K562 (cell line): ENCODE measurements at regions not wholly inside any gene's neighbourhood (a gene's known extent, or its start where the extent isn't known, plus 50 kb on each side); places are given as distances from the start of the nearest gene placed in this dataset.

ENCODE experiments used
- BHLHE40 ChIP-seq: IDR thresholded peaks from 2 replicates; pipeline ENCODE4 v1.6.1; 2011; ENCODE audit warnings: low read length, improper control_type of control experiment
- EGR1 ChIP-seq: fragments of 450-650 bp; conservative IDR thresholded peaks from 2 replicates; pipeline ENCODE4 v1.6.1; 2017; ENCODE audit warnings: mild to moderate bottlenecking
- HCFC1 ChIP-seq: IDR thresholded peaks from 2 replicates; pipeline ENCODE4 v1.6.1; 2012; ENCODE audit warnings: low read depth, low read length, improper control_type of control experiment
- JUNB ChIP-seq: fragments of 450-650 bp; formaldehyde crosslinking; conservative IDR thresholded peaks from 2 replicates; pipeline ENCODE4 v1.4.0; 2020; ENCODE audit warnings: mild to moderate bottlenecking
- MEF2D ChIP-seq: conservative IDR thresholded peaks from 2 replicates; pipeline ENCODE4 v1.6.1; 2016; ENCODE audit warnings: low read depth, missing genetic modification characterization, missing compliant biosample characterization
- NFIC ChIP-seq: fragments of 450-650 bp; IDR thresholded peaks from 2 replicates; pipeline ENCODE4 v1.6.1; 2017; ENCODE audit warnings: mild to moderate bottlenecking, inconsistent platforms
- NR2C1 ChIP-seq, 2 experiments: fragments of 450-650 bp; IDR thresholded peaks; 2 replicates each; pipeline ENCODE4 v1.6.1; 2017; ENCODE audit warnings: mild to moderate bottlenecking in 2 of 2, antibody characterized with exemption in 1 of 2, inconsistent platforms in 1 of 2, missing compliant biosample characterization in 1 of 2, missing genetic modification characterization in 1 of 2
- NRF1 ChIP-seq, 2 experiments: fragments of 450-650 bp; IDR thresholded peaks in 1 of 2; conservative IDR thresholded peaks in 1 of 2; 2 replicates each; pipeline ENCODE4 v1.6.1; 2014; ENCODE audit warnings: mild to moderate bottlenecking in 2 of 2
- PHF21A ChIP-seq: fragments of 450-650 bp; IDR thresholded peaks from 2 replicates; pipeline ENCODE4 v1.6.1; 2017; ENCODE audit warnings: low read depth, borderline replicate concordance
- POLR2AphosphoS2 ChIP-seq: IDR thresholded peaks from 2 replicates; pipeline ENCODE4 v1.6.1; 2012; ENCODE audit warnings: low read length, improper control_type of control experiment
- POLR2G ChIP-seq: fragments of 200-400 bp; formaldehyde crosslinking; IDR thresholded peaks from 2 replicates; pipeline ENCODE4 v1.6.1; 2017; ENCODE audit warnings: low read depth, mild to moderate bottlenecking, antibody characterized with exemption, low read length, moderate library complexity
- SIN3B ChIP-seq: fragments of 450-650 bp; IDR thresholded peaks from 2 replicates; pipeline ENCODE4 v1.6.1; 2017; ENCODE audit warnings: low read depth, mild to moderate bottlenecking, moderate library complexity
- YBX1 ChIP-seq: fragments of 450-650 bp; IDR thresholded peaks from 2 replicates; pipeline ENCODE4 v1.7.1; 2016; ENCODE audit warnings: mild to moderate bottlenecking
- ZNF133 ChIP-seq: fragments of 250-450 bp; sonication (Bioruptor Pico); IDR thresholded peaks from 2 replicates; pipeline ENCODE4 v1.4.0; 2020; ENCODE audit warnings: mild to moderate bottlenecking
- TF ChIP-seq, protein P1 (sequence below): fragments of 450-650 bp; IDR thresholded peaks from 2 replicates; pipeline ENCODE4 v1.6.1; 2017; ENCODE audit warnings: mild to moderate bottlenecking, moderate library complexity
- TF ChIP-seq, protein P2 (sequence below): fragments of 450-650 bp; IDR thresholded peaks from 2 replicates; pipeline ENCODE4 v1.6.1; 2016; ENCODE audit warnings: borderline replicate concordance
- TF ChIP-seq, protein P3 (sequence below): sonication (generic); formaldehyde crosslinking; IDR thresholded peaks from 2 replicates; pipeline ENCODE4 v1.8.1; 2022; ENCODE audit warnings: missing genetic modification reagents
- TF ChIP-seq, protein P4 (sequence below): fragments of 450-650 bp; conservative IDR thresholded peaks from 2 replicates; pipeline ENCODE4 v1.6.1; 2016; ENCODE audit warnings: missing genetic modification characterization, low read depth, mild to moderate bottlenecking, missing compliant biosample characterization, moderate library complexity
- TF ChIP-seq, protein P5 (sequence below): IDR thresholded peaks from 2 replicates; pipeline ENCODE4 v1.6.1; 2012; ENCODE audit warnings: low read depth, low read length, improper control_type of control experiment, borderline replicate concordance

DNA sequence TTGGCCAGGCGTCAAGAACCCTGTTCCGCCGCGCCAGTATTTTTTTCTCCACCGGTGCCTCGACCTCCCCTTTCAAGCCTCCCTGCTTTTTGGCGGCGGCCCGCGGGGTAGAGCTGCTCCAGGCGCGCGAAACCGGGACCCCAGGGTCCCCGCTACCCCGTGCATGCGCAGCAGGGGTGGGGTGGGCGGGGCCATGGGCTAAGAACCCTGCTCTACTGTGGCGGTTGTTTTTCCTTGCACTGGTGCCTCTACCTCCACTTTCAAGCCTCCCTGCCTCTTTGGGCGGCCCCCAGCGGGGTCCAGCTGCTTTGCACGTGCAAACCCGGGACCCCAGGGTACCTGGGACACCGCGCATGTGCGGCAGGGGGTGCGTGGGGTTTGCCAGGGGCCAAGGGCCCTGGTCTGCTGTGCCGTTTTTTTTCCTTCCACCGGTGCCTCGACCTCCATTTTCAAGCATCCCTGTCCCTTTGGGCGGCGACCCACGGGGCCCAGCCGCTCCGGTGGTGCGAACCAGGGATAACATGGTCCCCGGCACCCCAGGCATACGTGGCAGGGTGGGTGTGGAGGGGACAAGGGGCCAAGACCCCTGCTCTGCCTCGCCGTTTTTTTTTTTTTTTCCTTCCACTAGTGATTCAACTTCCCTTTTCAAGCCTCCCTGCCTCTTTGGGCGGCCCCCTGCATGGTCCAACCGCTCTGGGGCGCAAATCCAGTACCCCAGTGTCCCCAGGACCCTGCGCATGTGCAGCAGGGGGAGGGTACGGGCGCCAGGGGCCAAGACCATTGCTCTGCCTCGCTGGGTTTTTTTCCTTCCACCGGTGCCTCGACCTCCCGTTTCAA lies 326.8 kb downstream of the ALG10 start (continued):
- TF ChIP-seq, protein P1, sequence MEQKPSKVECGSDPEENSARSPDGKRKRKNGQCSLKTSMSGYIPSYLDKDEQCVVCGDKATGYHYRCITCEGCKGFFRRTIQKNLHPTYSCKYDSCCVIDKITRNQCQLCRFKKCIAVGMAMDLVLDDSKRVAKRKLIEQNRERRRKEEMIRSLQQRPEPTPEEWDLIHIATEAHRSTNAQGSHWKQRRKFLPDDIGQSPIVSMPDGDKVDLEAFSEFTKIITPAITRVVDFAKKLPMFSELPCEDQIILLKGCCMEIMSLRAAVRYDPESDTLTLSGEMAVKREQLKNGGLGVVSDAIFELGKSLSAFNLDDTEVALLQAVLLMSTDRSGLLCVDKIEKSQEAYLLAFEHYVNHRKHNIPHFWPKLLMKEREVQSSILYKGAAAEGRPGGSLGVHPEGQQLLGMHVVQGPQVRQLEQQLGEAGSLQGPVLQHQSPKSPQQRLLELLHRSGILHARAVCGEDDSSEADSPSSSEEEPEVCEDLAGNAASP, result no peak
- TF ChIP-seq, protein P2, sequence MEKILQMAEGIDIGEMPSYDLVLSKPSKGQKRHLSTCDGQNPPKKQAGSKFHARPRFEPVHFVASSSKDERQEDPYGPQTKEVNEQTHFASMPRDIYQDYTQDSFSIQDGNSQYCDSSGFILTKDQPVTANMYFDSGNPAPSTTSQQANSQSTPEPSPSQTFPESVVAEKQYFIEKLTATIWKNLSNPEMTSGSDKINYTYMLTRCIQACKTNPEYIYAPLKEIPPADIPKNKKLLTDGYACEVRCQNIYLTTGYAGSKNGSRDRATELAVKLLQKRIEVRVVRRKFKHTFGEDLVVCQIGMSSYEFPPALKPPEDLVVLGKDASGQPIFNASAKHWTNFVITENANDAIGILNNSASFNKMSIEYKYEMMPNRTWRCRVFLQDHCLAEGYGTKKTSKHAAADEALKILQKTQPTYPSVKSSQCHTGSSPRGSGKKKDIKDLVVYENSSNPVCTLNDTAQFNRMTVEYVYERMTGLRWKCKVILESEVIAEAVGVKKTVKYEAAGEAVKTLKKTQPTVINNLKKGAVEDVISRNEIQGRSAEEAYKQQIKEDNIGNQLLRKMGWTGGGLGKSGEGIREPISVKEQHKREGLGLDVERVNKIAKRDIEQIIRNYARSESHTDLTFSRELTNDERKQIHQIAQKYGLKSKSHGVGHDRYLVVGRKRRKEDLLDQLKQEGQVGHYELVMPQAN, result no peak
- TF ChIP-seq HCFC1 (no peak), EGR1 (no peak), JUNB (CRISPR knock-in tag) (no peak), POLR2G (peak; percentile 69), NRF1 (conservative IDR thresholded peaks at IDR 0.05 in 1 of 2, IDR thresholded peaks at IDR 0.05 in 1 of 2) (peak; percentile 81 to 84), NR2C1 (IDR thresholded peaks at IDR 0.05) (no peak), NR2C1 (tag; IDR thresholded peaks at IDR 0.05) (no peak), SIN3B (no peak), ZNF133 (CRISPR knock-in tag) (no peak), YBX1 (no peak), PHF21A (no peak), MEF2D (tag) (no peak), NFIC (no peak), BHLHE40 (no peak), POLR2AphosphoS2 (no peak)
- TF ChIP-seq, protein P3, sequence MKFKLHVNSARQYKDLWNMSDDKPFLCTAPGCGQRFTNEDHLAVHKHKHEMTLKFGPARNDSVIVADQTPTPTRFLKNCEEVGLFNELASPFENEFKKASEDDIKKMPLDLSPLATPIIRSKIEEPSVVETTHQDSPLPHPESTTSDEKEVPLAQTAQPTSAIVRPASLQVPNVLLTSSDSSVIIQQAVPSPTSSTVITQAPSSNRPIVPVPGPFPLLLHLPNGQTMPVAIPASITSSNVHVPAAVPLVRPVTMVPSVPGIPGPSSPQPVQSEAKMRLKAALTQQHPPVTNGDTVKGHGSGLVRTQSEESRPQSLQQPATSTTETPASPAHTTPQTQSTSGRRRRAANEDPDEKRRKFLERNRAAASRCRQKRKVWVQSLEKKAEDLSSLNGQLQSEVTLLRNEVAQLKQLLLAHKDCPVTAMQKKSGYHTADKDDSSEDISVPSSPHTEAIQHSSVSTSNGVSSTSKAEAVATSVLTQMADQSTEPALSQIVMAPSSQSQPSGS (CRISPR knock-in tag), result no peak
- TF ChIP-seq, protein P4, sequence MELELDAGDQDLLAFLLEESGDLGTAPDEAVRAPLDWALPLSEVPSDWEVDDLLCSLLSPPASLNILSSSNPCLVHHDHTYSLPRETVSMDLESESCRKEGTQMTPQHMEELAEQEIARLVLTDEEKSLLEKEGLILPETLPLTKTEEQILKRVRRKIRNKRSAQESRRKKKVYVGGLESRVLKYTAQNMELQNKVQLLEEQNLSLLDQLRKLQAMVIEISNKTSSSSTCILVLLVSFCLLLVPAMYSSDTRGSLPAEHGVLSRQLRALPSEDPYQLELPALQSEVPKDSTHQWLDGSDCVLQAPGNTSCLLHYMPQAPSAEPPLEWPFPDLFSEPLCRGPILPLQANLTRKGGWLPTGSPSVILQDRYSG, result no peak
- TF ChIP-seq, protein P5, sequence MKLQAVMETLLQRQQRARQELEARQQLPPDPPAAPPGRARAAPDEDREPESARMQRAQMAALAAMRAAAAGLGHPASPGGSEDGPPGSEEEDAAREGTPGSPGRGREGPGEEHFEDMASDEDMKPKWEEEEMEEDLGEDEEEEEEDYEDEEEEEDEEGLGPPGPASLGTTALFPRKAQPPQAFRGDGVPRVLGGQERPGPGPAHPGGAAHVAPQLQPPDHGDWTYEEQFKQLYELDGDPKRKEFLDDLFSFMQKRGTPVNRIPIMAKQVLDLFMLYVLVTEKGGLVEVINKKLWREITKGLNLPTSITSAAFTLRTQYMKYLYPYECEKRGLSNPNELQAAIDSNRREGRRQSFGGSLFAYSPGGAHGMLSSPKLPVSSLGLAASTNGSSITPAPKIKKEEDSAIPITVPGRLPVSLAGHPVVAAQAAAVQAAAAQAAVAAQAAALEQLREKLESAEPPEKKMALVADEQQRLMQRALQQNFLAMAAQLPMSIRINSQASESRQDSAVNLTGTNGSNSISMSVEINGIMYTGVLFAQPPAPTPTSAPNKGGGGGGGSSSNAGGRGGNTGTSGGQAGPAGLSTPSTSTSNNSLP, result no peak
